ENCODE measurements at regions not wholly inside any gene's neighbourhood (a gene's known extent, or its start where the extent isn't known, plus 50 kb on each side); places are given as distances from the start of the nearest gene placed in this dataset.

- H2AFZ ChIP-seq (ENCODE audit: low read length) = no peak overlapping the region
- no peaks in the 10 kb centered on the region for H3K27me3 ChIP-seq (ENCODE audit: control insufficient read depth, insufficient read depth, low read length)
- H3K9ac ChIP-seq (ENCODE audit: insufficient read depth, low read length) = no peak overlapping the region
- H3K79me2 ChIP-seq (ENCODE audit: control insufficient read depth, insufficient read depth, low read length) = no peaks in the 10 kb centered on the region
- no peak overlapping the region for H3K27ac ChIP-seq (ENCODE audit: insufficient read depth, low read length)
- H3K4me3 ChIP-seq (replicated peaks in 1 of 4; ENCODE audit: control extremely low read depth in 1 of 4, insufficient read depth in 1 of 4, low read depth in 3 of 4, low read length in 4 of 4) = no peak overlapping the region
- no peaks in the 10 kb centered on the region for H3K9me3 ChIP-seq (ENCODE audit: control insufficient read depth, insufficient read depth, low read depth, low read length)
- H3K4me2 ChIP-seq (ENCODE audit: extremely low read depth, insufficient read depth, low read length) = no peak overlapping the region
- no peaks in the 10 kb centered on the region for H3K4me1 ChIP-seq (ENCODE audit: control insufficient read depth, extremely low read depth, insufficient read depth, low read length)
- DNase-seq (ENCODE audit: low read depth in 2 of 2) = no peak
- TF ChIP-seq CTCF (conservative IDR thresholded peaks at IDR 0.05 in 1 of 2, IDR thresholded peaks at IDR 0.05 in 1 of 2; ENCODE audit: low read depth in 1 of 2, low read length in 2 of 2) = no peak
- H4K20me1 ChIP-seq (ENCODE audit: control insufficient read depth, extremely low read depth, insufficient read depth, low read length) = no peaks in the 10 kb centered on the region
- H3K36me3 ChIP-seq (ENCODE audit: control insufficient read depth, insufficient read depth, low read length) = no peaks in the 10 kb centered on the region
Observed at GRCh38 chr5:25909163-25909562, 1129.2 kb downstream of the CDH9 start.

- Histone ChIP-seq H3K9ac (ENCODE audit: insufficient read depth, low read length) (no peak overlapping the region), H3K4me3 (replicated peaks in 1 of 4; ENCODE audit: control extremely low read depth in 1 of 4, insufficient read depth in 1 of 4, low read depth in 3 of 4, low read length in 4 of 4) (no peak overlapping the region), H3K27me3 (ENCODE audit: control insufficient read depth, insufficient read depth, low read length) (no peaks in the 10 kb centered on the region), H3K4me2 (ENCODE audit: extremely low read depth, insufficient read depth, low read length) (no peak overlapping the region), H3K79me2 (ENCODE audit: control insufficient read depth, insufficient read depth, low read length) (no peaks in the 10 kb centered on the region), H2AFZ (ENCODE audit: low read length) (no peak overlapping the region), H3K4me1 (ENCODE audit: control insufficient read depth, extremely low read depth, insufficient read depth, low read length) (no peaks in the 10 kb centered on the region), H4K20me1 (ENCODE audit: control insufficient read depth, extremely low read depth, insufficient read depth, low read length) (no peaks in the 10 kb centered on the region), H3K36me3 (ENCODE audit: control insufficient read depth, insufficient read depth, low read length) (no peaks in the 10 kb centered on the region), H3K9me3 (ENCODE audit: control insufficient read depth, insufficient read depth, low read depth, low read length) (no peaks in the 10 kb centered on the region), H3K27ac (ENCODE audit: insufficient read depth, low read length) (no peak overlapping the region)
- TF ChIP-seq CTCF (conservative IDR thresholded peaks at IDR 0.05 in 1 of 2, IDR thresholded peaks at IDR 0.05 in 1 of 2; ENCODE audit: low read depth in 1 of 2, low read length in 2 of 2) (no peak), EZH2 (IDR thresholded peaks at IDR 0.05; ENCODE audit: low read length, missing control alignments) (no peak)
- no peak for DNase-seq (ENCODE audit: low read depth in 2 of 2)
Observed at GRCh38 chr5:25905646-25906045, 1132.7 kb downstream of the CDH9 start.

- Histone ChIP-seq H3K4me2 (ENCODE audit: extremely low read depth, insufficient read depth, low read length) (no peak overlapping the region), H3K4me1 (ENCODE audit: control insufficient read depth, extremely low read depth, insufficient read depth, low read length) (no peaks in the 10 kb centered on the region), H4K20me1 (ENCODE audit: control insufficient read depth, extremely low read depth, insufficient read depth, low read length) (no peaks in the 10 kb centered on the region), H3K4me3 (replicated peaks in 1 of 4; ENCODE audit: control extremely low read depth in 1 of 4, insufficient read depth in 1 of 4, low read depth in 3 of 4, low read length in 4 of 4) (no peak overlapping the region), H3K9me3 (ENCODE audit: control insufficient read depth, insufficient read depth, low read depth, low read length) (no peaks in the 10 kb centered on the region), H3K79me2 (ENCODE audit: control insufficient read depth, insufficient read depth, low read length) (no peaks in the 10 kb centered on the region), H3K9ac (ENCODE audit: insufficient read depth, low read length) (no peak overlapping the region), H3K27ac (ENCODE audit: insufficient read depth, low read length) (no peak overlapping the region), H2AFZ (ENCODE audit: low read length) (no peak overlapping the region), H3K36me3 (ENCODE audit: control insufficient read depth, insufficient read depth, low read length) (no peaks in the 10 kb centered on the region), H3K27me3 (ENCODE audit: control insufficient read depth, insufficient read depth, low read length) (no peaks in the 10 kb centered on the region)
- no peak for DNase-seq (ENCODE audit: low read depth in 2 of 2)
- TF ChIP-seq CTCF (conservative IDR thresholded peaks at IDR 0.05 in 1 of 2, IDR thresholded peaks at IDR 0.05 in 1 of 2; ENCODE audit: low read depth in 1 of 2, low read length in 2 of 2) (no peak), EZH2 (IDR thresholded peaks at IDR 0.05; ENCODE audit: low read length, missing control alignments) (no peak)
Observed at GRCh38 chr5:25892211-25892610, 1146.2 kb downstream of the CDH9 start.
